GM19035 (cell line): ENCODE measurements at regions not wholly inside any gene's neighbourhood (a gene's known extent, or its start where the extent isn't known, plus 50 kb on each side); places are given as distances from the start of the nearest gene placed in this dataset.

ENCODE experiments used
- ATAC-seq: cut with Tn5 transposase; IDR thresholded peaks from one replicate; pipeline ENCODE4 v1.9.1; 2021; ENCODE audit not compliant: unreplicated experiment

GRCh38 chrX:96619588-96619987 is 65.1 kb upstream of the DIAPH2 start:
- no peak for ATAC-seq

- no peak for ATAC-seq
Observed at GRCh38 chrX:96621811-96622210, 62.8 kb upstream of the DIAPH2 start.
